Keratinocyte (primary cell): ENCODE measurements at regions not wholly inside any gene's neighbourhood (a gene's known extent, or its start where the extent isn't known, plus 50 kb on each side); places are given as distances from the start of the nearest gene placed in this dataset.

Source experiments
- DNase-seq: peaks from one replicate; pipeline ENCODE4 v3.0.0-alpha.2; 2011; ENCODE audit warnings: low read depth, missing footprints, low spot score
- FAIRE-seq: peaks from 2 replicates; lab custom pipeline; 2011; peaks lifted over from hg19 to GRCh38; lab: Jason Lieb, UNC
- H2AFZ ChIP-seq: 2 replicates; pipeline ENCODE4 v1.6.0; 2012; ENCODE audit warnings: low read length, control low read depth, inconsistent platforms; ENCODE audit not compliant: control insufficient read depth
- H3K27ac ChIP-seq: 2 replicates; pipeline ENCODE4 v1.5.1; 2011; ENCODE audit warnings: low read length; ENCODE audit not compliant: control insufficient read depth, insufficient read depth
- H3K27me3 ChIP-seq: 3 replicates; pipeline ENCODE4 v1.6.0; 2011; ENCODE audit warnings: low read length; ENCODE audit not compliant: control insufficient read depth, insufficient read depth; ENCODE audit errors: extremely low read depth
- H3K36me3 ChIP-seq, 2 experiments: 2 replicates in 1 of 2; 3 replicates in 1 of 2; pipeline ENCODE4 v1.5.1; 2011; ENCODE audit warnings: low read length in 2 of 2, mild to moderate bottlenecking in 1 of 2; ENCODE audit not compliant: control insufficient read depth in 2 of 2, insufficient read depth in 2 of 2; ENCODE audit errors: extremely low read depth in 1 of 2
- H3K4me1 ChIP-seq: 3 replicates; pipeline ENCODE4 v1.5.1; 2011; ENCODE audit warnings: low read length; ENCODE audit not compliant: control insufficient read depth, insufficient read depth; ENCODE audit errors: extremely low read depth
- H3K4me2 ChIP-seq: 3 replicates; pipeline ENCODE4 v1.6.0; 2011; ENCODE audit warnings: low read depth, low read length; ENCODE audit not compliant: control insufficient read depth, insufficient read depth; ENCODE audit errors: extremely low read depth
- H3K4me3 ChIP-seq, 3 experiments: fragments of 200-600 bp in 1 of 3; sonication (generic) in 1 of 3; 2 replicates in 2 of 3; 3 replicates in 1 of 3; pipeline ENCODE4 v1.5.1; 2011 to 2016; ENCODE audit warnings: low read length in 3 of 3, mild to moderate bottlenecking in 3 of 3, control low read depth in 2 of 3, inconsistent platforms in 1 of 3, low read depth in 1 of 3, mixed read lengths in 1 of 3, mixed run types in 1 of 3, moderate library complexity in 1 of 3; ENCODE audit not compliant: control insufficient read depth in 2 of 3, insufficient read depth in 2 of 3; ENCODE audit errors: extremely low read depth in 1 of 3
- H3K79me2 ChIP-seq: 2 replicates; pipeline ENCODE4 v1.6.0; 2012; ENCODE audit warnings: low read length; ENCODE audit not compliant: control insufficient read depth, insufficient read depth
- H3K9ac ChIP-seq: 3 replicates; pipeline ENCODE4 v1.6.0; 2011; ENCODE audit warnings: low read length; ENCODE audit not compliant: control insufficient read depth, insufficient read depth; ENCODE audit errors: extremely low read depth
- H3K9me1 ChIP-seq: 3 replicates; pipeline ENCODE4 v1.6.0; 2011; ENCODE audit warnings: low read length; ENCODE audit not compliant: control insufficient read depth, insufficient read depth; ENCODE audit errors: extremely low read depth
- H3K9me3 ChIP-seq: 2 replicates; pipeline ENCODE4 v1.5.1; 2012; ENCODE audit warnings: low read depth, low read length; ENCODE audit not compliant: control insufficient read depth
- H4K20me1 ChIP-seq: 3 replicates; pipeline ENCODE4 v1.6.0; 2011; ENCODE audit warnings: low read length; ENCODE audit not compliant: control insufficient read depth, insufficient read depth; ENCODE audit errors: extremely low read depth
- CTCF ChIP-seq, 3 experiments: IDR thresholded peaks in 1 of 3; conservative IDR thresholded peaks in 1 of 3; optimal IDR thresholded peaks in 1 of 3; 2 replicates in 2 of 3; 3 replicates in 1 of 3; pipeline versions ENCODE3 to v1.5.1; 2011; ENCODE audit warnings: low read length in 3 of 3, mild to moderate bottlenecking in 3 of 3, moderate library complexity in 2 of 3, control low read depth in 1 of 3, inconsistent platforms in 1 of 3; ENCODE audit not compliant: insufficient read depth in 2 of 3; ENCODE audit errors: extremely low read depth in 1 of 3
- EZH2 ChIP-seq: IDR thresholded peaks from one replicate; pipeline ENCODE4 v1.6.1; 2012; ENCODE audit warnings: inconsistent platforms, mild to moderate bottlenecking, low read length, moderate library complexity
- dilution Hi-C: fragments of 300-500 bp; cut with MboI; formaldehyde crosslinking; loops from one replicate; pipeline ENCODE4 v1.7.0; 2020; ENCODE audit warnings: low sequenced_read_pairs; ENCODE audit not compliant: extremely low pct_ligation_motif_present

GRCh38 chr11:70567680-70568034 lies 169.3 kb downstream of the CTTN start:
- H3K9ac ChIP-seq: no peak overlapping the region
- no peaks in the 10 kb centered on the region for H3K27me3 ChIP-seq
- H3K36me3 ChIP-seq: no peaks in the 10 kb centered on the region
- no peak for TF ChIP-seq CTCF (optimal IDR thresholded peaks at IDR 0.05 in 1 of 3, IDR thresholded peaks at IDR 0.05 in 1 of 3, conservative IDR thresholded peaks at IDR 0.05 in 1 of 3; ENCODE audit: extremely low read depth in 1 of 3, insufficient read depth in 2 of 3, low read length in 3 of 3)
- no peak for TF ChIP-seq EZH2
- H2AFZ ChIP-seq: peak overlapping the region; percentile 80
- no peaks in the 10 kb centered on the region for H3K79me2 ChIP-seq
- H3K4me1 ChIP-seq: peaks cover 6% of the 10 kb centered on the region
- H3K4me2 ChIP-seq: peak overlapping the region; percentile 79
- H3K9me3 ChIP-seq: no peaks in the 10 kb centered on the region
- FAIRE-seq: no peak
- dilution Hi-C loops: no loop called here
- no peaks in the 10 kb centered on the region for H3K9me1 ChIP-seq
- DNase-seq: no peak
- peak overlapping the region in 2 of 3 experiments; percentile 6 to 65 for H3K4me3 ChIP-seq
- no peak overlapping the region for H3K27ac ChIP-seq
- no peaks in the 10 kb centered on the region for H4K20me1 ChIP-seq

GRCh38 chr11:70568035-70568813 lies 169.9 kb downstream of the CTTN start:
- no peak for DNase-seq
- dilution Hi-C loops: no loop called here
- no peaks in the 10 kb centered on the region for H3K9me3 ChIP-seq
- peak overlapping the region; percentile 6 to 65 (median 48) for H3K4me3 ChIP-seq
- FAIRE-seq: no peak
- H3K27me3 ChIP-seq: no peaks in the 10 kb centered on the region
- no peak overlapping the region for H3K27ac ChIP-seq
- TF ChIP-seq CTCF (optimal IDR thresholded peaks at IDR 0.05 in 1 of 3, IDR thresholded peaks at IDR 0.05 in 1 of 3, conservative IDR thresholded peaks at IDR 0.05 in 1 of 3; ENCODE audit: extremely low read depth in 1 of 3, insufficient read depth in 2 of 3, low read length in 3 of 3): peak in 1 of 3 experiments; percentile 23
- TF ChIP-seq EZH2: no peak
- peak overlapping the region; percentile 80 for H2AFZ ChIP-seq
- no peaks in the 10 kb centered on the region for H3K9me1 ChIP-seq
- H3K9ac ChIP-seq: no peak overlapping the region
- H3K36me3 ChIP-seq: no peaks in the 10 kb centered on the region
- H3K4me2 ChIP-seq: peak overlapping the region; percentile 79
- H4K20me1 ChIP-seq: no peaks in the 10 kb centered on the region
- H3K4me1 ChIP-seq: peaks cover 6% of the 10 kb centered on the region
- no peaks in the 10 kb centered on the region for H3K79me2 ChIP-seq
